ENCODE measurements at regions not wholly inside any gene's neighbourhood (a gene's known extent, or its start where the extent isn't known, plus 50 kb on each side); places are given as distances from the start of the nearest gene placed in this dataset.

DNA sequence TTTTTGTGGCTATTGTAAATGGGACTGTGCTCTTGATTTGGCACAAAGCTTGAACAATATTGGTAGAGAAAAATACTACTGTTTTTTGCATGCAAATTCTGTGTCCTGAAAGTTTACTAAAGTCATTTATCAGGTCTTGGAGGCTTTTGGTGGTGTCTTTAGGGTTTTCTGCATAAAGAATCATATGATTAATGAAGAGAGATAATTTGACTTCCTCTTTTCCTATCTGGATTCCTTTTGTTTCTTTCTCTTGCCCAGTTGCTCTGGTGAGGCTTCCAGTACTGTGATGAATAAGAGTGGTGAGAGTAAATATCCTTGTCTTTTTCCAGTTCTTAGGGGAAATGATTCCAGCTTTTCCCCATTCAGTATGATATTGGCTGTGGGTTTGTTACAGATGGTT is 1166.7 kb downstream of the NCAM2 start:
- TF ChIP-seq, protein P1, sequence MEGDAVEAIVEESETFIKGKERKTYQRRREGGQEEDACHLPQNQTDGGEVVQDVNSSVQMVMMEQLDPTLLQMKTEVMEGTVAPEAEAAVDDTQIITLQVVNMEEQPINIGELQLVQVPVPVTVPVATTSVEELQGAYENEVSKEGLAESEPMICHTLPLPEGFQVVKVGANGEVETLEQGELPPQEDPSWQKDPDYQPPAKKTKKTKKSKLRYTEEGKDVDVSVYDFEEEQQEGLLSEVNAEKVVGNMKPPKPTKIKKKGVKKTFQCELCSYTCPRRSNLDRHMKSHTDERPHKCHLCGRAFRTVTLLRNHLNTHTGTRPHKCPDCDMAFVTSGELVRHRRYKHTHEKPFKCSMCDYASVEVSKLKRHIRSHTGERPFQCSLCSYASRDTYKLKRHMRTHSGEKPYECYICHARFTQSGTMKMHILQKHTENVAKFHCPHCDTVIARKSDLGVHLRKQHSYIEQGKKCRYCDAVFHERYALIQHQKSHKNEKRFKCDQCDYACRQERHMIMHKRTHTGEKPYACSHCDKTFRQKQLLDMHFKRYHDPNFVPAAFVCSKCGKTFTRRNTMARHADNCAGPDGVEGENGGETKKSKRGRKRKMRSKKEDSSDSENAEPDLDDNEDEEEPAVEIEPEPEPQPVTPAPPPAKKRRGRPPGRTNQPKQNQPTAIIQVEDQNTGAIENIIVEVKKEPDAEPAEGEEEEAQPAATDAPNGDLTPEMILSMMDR (conservative IDR thresholded peaks at IDR 0.05) = no peak
- no peak for TF ChIP-seq EZH2 (IDR thresholded peaks at IDR 0.05; ENCODE audit: low read depth)
